22Rv1 (cell line): ENCODE measurements at regions not wholly inside any gene's neighbourhood (a gene's known extent, or its start where the extent isn't known, plus 50 kb on each side); places are given as distances from the start of the nearest gene placed in this dataset.

ENCODE experiments used
- H3K27ac ChIP-seq: fragments of 450-650 bp; 2 replicates; pipeline ENCODE4 v1.5.1; 2017
- ZFX ChIP-seq: fragments of 450-650 bp; IDR thresholded peaks from 2 replicates; pipeline ENCODE4 v1.6.1; 2017; ENCODE audit warnings: antibody characterized with exemption, borderline replicate concordance
- TF ChIP-seq, protein P1 (sequence below): fragments of 450-650 bp; IDR thresholded peaks from 2 replicates; pipeline ENCODE4 v1.5.1; 2017; ENCODE audit warnings: mild to moderate bottlenecking

DNA sequence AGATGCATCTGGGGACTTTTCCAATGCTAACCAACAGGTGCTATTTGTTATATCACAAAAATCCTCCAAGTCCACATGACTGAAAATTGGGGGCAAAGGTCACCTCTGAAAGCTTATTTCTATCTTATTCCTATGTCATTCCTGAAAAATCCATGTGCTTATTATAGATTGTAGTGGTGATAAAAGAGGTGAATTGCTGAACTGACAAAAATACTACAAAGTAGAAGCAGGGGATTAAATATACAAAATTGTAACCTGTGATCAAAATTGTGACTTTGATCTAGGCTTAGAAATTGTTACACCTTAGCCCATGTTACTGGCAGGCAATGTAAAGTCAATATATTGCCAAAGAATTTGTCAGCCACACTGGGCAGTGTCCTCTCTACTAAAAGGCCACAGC is 62.3 kb downstream of the IER5 start:
- H3K27ac ChIP-seq: no peak overlapping the region
- TF ChIP-seq, protein P1, sequence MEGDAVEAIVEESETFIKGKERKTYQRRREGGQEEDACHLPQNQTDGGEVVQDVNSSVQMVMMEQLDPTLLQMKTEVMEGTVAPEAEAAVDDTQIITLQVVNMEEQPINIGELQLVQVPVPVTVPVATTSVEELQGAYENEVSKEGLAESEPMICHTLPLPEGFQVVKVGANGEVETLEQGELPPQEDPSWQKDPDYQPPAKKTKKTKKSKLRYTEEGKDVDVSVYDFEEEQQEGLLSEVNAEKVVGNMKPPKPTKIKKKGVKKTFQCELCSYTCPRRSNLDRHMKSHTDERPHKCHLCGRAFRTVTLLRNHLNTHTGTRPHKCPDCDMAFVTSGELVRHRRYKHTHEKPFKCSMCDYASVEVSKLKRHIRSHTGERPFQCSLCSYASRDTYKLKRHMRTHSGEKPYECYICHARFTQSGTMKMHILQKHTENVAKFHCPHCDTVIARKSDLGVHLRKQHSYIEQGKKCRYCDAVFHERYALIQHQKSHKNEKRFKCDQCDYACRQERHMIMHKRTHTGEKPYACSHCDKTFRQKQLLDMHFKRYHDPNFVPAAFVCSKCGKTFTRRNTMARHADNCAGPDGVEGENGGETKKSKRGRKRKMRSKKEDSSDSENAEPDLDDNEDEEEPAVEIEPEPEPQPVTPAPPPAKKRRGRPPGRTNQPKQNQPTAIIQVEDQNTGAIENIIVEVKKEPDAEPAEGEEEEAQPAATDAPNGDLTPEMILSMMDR: no peak
- no peak for TF ChIP-seq ZFX

DNA sequence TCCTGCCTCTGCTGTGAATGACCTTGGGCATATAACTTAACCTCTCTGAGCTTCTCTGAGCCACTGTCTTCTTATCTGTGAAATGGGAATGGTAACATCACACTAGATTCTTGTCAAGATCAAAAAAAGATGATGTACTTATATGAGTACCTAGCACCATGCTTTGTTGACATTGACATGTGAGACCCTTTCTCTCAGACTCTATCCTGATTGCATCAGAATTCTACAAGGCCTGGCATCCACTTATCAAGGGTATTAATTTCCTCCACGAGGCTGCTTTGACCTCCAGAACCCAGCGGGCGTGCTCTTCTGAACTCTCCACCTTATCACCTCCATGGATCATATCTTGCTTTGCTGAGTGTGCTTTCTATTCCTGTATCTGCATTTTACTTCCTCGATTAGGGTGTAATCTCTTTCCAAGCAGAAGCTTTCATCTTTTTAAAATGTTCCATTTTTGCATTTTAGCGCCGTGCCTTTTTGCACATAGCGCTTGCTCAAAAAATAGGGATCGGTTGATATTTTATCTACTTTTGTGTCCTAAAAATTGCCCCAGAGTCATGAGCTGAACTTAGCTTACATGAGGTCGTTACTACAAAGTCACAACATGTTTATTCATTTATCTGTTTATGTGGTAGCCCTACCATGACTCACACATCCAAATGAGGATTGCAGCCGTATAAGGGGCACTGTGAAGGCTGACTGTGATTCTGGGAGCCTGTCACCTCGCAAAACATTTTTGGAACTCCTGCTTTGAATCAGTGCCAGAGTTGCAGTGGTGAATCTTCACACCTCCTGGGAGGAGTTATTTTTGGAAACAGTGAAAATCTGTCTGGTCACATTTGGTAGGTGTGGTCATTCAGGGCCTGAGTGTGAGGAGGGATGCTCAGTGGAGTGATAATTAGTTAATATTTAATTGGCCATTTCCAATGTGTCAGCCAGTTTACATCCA is 63.2 kb downstream of the IER5 start:
- no peak overlapping the region for H3K27ac ChIP-seq
- TF ChIP-seq ZFX: no peak
- TF ChIP-seq, protein P1: no peak

DNA sequence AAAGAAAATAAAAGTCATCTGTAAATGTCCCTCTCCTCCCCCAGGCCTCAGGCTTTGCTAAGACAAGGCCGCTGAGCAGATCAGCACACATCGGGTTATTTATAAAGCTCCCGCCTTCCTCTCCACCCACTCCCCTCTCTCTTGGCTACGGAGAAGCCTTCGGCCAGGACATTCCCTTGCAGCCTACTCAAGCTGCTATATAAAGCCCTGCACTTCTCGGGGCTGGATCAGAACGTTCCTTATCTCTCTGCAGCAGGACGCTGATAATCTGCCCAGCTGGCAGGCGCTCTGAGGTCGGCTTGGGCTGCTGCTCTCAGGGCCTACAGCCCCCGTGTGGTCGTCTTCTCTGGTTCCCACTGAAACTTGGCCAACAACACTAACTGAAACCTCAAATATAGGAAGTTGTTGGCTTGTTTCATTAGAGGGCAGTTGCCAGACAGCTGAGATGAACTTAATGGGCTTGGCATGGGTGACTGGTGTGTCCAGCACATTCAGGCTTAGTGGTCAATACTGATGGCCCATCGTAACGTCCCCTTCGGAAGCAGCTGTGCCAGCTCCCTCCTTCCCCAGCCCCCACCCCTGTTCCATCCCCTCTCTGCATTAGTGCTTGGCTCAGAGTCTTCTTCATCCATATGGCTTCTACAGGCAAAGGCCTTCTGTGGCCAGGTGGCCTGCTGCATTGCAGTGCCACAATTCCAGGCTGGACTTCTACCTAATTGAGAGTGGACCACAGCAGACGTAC is 64.6 kb downstream of the IER5 start:
- TF ChIP-seq, protein P1: no peak
- TF ChIP-seq ZFX: no peak
- no peak overlapping the region for H3K27ac ChIP-seq

DNA sequence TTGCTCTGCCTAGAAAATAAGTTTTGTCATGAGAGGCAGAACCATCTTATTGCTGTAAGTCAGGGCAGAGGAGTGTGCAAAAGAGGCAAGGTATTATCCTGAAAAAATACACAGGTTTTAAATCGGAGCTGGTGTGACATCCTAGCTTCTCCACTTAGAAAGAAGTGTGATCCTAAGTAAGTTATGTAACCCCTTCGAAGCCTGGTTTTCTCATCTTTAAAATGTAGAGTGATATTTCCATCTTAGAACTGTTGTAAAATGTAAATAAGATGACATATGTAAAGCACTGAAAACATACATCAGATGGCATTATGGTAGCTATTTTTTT is 65.1 kb downstream of the IER5 start:
- no peak overlapping the region for H3K27ac ChIP-seq
- TF ChIP-seq ZFX: no peak
- TF ChIP-seq, protein P1: no peak

DNA sequence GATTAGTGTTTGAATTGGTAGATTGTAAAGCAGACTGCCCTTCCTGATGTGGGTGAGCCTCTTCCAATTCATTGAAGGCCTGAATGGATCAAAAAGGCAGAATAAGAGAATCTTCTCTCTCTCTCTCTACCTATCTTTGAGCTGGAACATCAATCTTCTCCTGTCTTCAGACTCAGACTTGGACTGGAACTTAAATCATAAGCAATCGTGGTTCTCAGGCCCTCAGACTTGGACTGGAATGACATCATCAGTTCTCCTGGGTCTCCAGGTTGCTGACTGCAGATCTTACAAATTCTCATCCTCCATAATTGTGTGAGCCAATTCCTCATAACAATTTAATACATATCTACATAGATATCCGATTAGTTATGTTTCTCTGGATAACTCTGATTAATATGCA is 66.8 kb downstream of the IER5 start:
- TF ChIP-seq, protein P1: no peak
- TF ChIP-seq ZFX: no peak
- H3K27ac ChIP-seq: no peak overlapping the region

DNA sequence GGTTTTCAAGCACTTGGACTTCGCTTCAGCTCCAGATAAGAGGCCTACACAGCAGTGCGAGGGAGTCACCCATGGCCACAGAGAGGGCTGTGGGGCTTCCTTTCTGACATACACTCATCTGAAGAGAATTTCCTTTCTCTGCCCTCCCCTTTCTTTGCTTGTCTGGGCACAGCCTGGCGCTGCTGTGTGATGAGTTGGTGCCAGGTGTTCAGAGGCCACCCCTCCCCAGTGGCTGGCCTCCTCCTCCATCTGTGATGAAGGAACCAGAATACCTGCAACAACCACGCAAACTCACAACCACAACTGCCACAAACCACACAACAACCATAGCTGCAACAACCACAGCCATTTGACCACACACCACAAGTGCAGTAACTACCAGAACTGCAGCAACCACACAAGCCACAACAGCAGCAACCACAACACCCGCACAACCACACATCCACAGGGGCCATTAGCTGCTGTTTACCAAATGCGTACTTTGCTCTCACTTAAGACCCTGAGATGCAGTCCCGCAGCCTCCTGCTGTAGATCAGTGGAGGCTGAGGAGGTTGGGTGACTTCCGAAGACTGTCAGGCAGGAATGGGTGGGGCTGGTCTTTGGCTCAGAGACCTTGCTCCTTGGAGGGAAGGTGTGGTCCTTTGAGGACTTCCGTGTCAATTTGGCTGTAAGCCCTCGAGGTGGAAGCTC is 71.1 kb downstream of the IER5 start:
- TF ChIP-seq ZFX: no peak
- TF ChIP-seq, protein P1: no peak
- H3K27ac ChIP-seq: no peak overlapping the region

DNA sequence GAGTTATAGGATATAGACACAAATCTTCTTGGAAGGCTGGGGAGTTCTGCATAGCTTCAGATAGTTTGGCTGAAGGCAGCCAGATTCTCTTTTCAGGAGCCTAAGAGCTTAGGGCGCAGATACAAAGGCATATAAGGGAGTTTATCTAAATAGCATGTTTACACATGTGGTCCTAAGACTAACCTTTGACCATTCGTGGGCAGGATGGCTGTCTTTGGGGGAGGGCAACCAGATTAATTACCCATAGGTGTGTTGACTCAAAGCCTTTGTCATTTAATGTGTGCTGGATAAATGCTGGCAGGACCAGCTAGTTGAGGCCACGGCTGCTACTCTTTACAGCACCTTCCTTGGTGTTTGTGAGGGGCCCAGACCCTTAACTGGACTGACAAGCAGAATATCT is 71.8 kb downstream of the IER5 start:
- TF ChIP-seq, protein P1: no peak
- no peak for TF ChIP-seq ZFX
- H3K27ac ChIP-seq: no peak overlapping the region
